ENCODE measurements at regions not wholly inside any gene's neighbourhood (a gene's known extent, or its start where the extent isn't known, plus 50 kb on each side); places are given as distances from the start of the nearest gene placed in this dataset.

- no peak for TF ChIP-seq CTCF (IDR thresholded peaks at IDR 0.05; ENCODE audit: low read depth, low read length, missing input control)
- no peak for TF ChIP-seq RAD21 (IDR thresholded peaks at IDR 0.05)
- TF ChIP-seq SP1 (IDR thresholded peaks at IDR 0.05): no peak
- no peak for TF ChIP-seq REST (IDR thresholded peaks at IDR 0.05)
- no peak for TF ChIP-seq TAF1 (conservative IDR thresholded peaks at IDR 0.05)
- no peak for TF ChIP-seq RXRA (IDR thresholded peaks at IDR 0.05)
- no peak for TF ChIP-seq JUND (IDR thresholded peaks at IDR 0.05)
- TF ChIP-seq YY1 (IDR thresholded peaks at IDR 0.05): no peak
- TF ChIP-seq ATF3 (IDR thresholded peaks at IDR 0.05): no peak
- TF ChIP-seq MAX (IDR thresholded peaks at IDR 0.05): no peak
- TF ChIP-seq ZBTB33 (IDR thresholded peaks at IDR 0.05): no peak
- no peak for TF ChIP-seq EGR1 (IDR thresholded peaks at IDR 0.05; ENCODE audit: low read depth in 2 of 2)
- TF ChIP-seq FOXA1 (IDR thresholded peaks at IDR 0.05): no peak
Observed at GRCh38 chr6:90764001-90764400, 177.1 kb upstream of the MAP3K7 start.

Measured in liver (tissue), 3 donors.